Fibroblast of lung (primary cell): ENCODE measurements at regions not wholly inside any gene's neighbourhood (a gene's known extent, or its start where the extent isn't known, plus 50 kb on each side); places are given as distances from the start of the nearest gene placed in this dataset.

Experiments
- CTCF ChIP-seq, 2 donors: IDR thresholded peaks in 1 of 2; conservative IDR thresholded peaks in 1 of 2; 1 replicate in 1 of 2; 2 replicates in 1 of 2; pipeline ENCODE4 v1.5.1; 2011 to 2012; ENCODE audit warnings: low read length in 2 of 2, control low read depth in 1 of 2, inconsistent platforms in 1 of 2, low read depth in 1 of 2, mild to moderate bottlenecking in 1 of 2
- EZH2 ChIP-seq: IDR thresholded peaks from 2 replicates; pipeline ENCODE4 v1.5.1; 2012; ENCODE audit warnings: low read length, control low read depth, mild to moderate bottlenecking; ENCODE audit errors: missing control alignments

- TF ChIP-seq CTCF (conservative IDR thresholded peaks at IDR 0.05 in 1 of 2, IDR thresholded peaks at IDR 0.05 in 1 of 2; ENCODE audit: low read depth in 1 of 2, low read length in 2 of 2) (no peak), EZH2 (no peak)
Measured at GRCh38 chr16:27624154-27625049, 74.5 kb downstream of the KATNIP start.
